Dermis blood vessel endothelial cell (primary cell): ENCODE measurements at regions not wholly inside any gene's neighbourhood (a gene's known extent, or its start where the extent isn't known, plus 50 kb on each side); places are given as distances from the start of the nearest gene placed in this dataset.

Source experiments
- DNase-seq: peaks from one replicate; pipeline ENCODE4 v3.0.0; 2010

- no peak for DNase-seq
Measured at GRCh38 chr20:39431091-39431880, 469.1 kb downstream of the DHX35 start.

GRCh38 chr20:39429726-39430125 lies 467.6 kb downstream of the DHX35 start:
- no peak for DNase-seq

- no peak for DNase-seq
Measured at GRCh38 chr20:39424962-39425678, 463.0 kb downstream of the DHX35 start.

GRCh38 chr20:39421571-39422105 lies 459.5 kb downstream of the DHX35 start:
- DNase-seq, result no peak

GRCh38 chr20:39412091-39412490 lies 449.9 kb downstream of the DHX35 start:
- no peak for DNase-seq

- DNase-seq, result no peak
Measured at GRCh38 chr20:39399463-39399862, 437.3 kb downstream of the DHX35 start.

- no peak for DNase-seq
Measured at GRCh38 chr20:39398656-39399055, 436.5 kb downstream of the DHX35 start.

- no peak for DNase-seq
Measured at GRCh38 chr20:39397646-39398045, 435.5 kb downstream of the DHX35 start.

- no peak for DNase-seq
Measured at GRCh38 chr20:39395478-39396291, 433.5 kb downstream of the DHX35 start.

- no peak for DNase-seq
Measured at GRCh38 chr20:39394461-39394860, 432.3 kb downstream of the DHX35 start.

GRCh38 chr20:39390186-39390585 lies 428.0 kb downstream of the DHX35 start:
- DNase-seq, result no peak

- no peak for DNase-seq
Measured at GRCh38 chr20:39381595-39381994, 419.5 kb downstream of the DHX35 start.

GRCh38 chr20:39378776-39379175 lies 416.6 kb downstream of the DHX35 start:
- no peak for DNase-seq

- no peak for DNase-seq
Measured at GRCh38 chr20:39376788-39377187, 414.6 kb downstream of the DHX35 start.

- DNase-seq, result no peak
Measured at GRCh38 chr20:39364320-39364719, 402.2 kb downstream of the DHX35 start.

- DNase-seq, result no peak
Measured at GRCh38 chr20:39359981-39360620, 398.0 kb downstream of the DHX35 start.

GRCh38 chr20:39358052-39358451 lies 395.9 kb downstream of the DHX35 start:
- DNase-seq, result no peak

- no peak for DNase-seq
Measured at GRCh38 chr20:39356908-39357307, 394.8 kb downstream of the DHX35 start.

GRCh38 chr20:39349240-39349639 lies 387.1 kb downstream of the DHX35 start:
- no peak for DNase-seq

GRCh38 chr20:39347626-39348025 lies 385.5 kb downstream of the DHX35 start:
- DNase-seq, result no peak

- no peak for DNase-seq
Measured at GRCh38 chr20:39342463-39342862, 380.3 kb downstream of the DHX35 start.
